ENCODE measurements at regions not wholly inside any gene's neighbourhood (a gene's known extent, or its start where the extent isn't known, plus 50 kb on each side); places are given as distances from the start of the nearest gene placed in this dataset.

DNA sequence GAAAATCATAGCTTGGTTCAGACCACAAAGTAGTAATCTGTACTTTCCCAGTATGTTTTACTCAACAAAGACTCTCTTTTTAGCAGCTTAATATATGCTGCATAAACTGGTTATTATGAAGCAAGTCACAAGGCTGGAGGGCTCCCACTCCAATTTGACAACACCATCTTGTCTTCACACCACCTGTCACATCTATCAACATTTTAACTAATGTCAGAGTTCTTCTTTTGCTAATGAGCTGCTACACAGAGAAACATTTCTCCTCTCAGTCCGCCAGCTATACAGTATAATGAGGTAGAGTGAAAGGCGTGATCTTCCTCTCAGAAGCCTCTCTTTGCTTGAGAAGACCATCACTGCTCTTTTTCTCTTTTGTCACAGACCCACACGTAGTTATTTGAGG, 230.1 kb downstream of the BARHL2 start:
- TF ChIP-seq MAX (IDR thresholded peaks at IDR 0.05; ENCODE audit: low read depth, low read length) (no peak), MYC (IDR thresholded peaks at IDR 0.05; ENCODE audit: low read depth, low read length) (no peak), POLR2A (IDR thresholded peaks at IDR 0.05; ENCODE audit: extremely low read depth, insufficient read length) (no peak)
- TF ChIP-seq, protein P1, sequence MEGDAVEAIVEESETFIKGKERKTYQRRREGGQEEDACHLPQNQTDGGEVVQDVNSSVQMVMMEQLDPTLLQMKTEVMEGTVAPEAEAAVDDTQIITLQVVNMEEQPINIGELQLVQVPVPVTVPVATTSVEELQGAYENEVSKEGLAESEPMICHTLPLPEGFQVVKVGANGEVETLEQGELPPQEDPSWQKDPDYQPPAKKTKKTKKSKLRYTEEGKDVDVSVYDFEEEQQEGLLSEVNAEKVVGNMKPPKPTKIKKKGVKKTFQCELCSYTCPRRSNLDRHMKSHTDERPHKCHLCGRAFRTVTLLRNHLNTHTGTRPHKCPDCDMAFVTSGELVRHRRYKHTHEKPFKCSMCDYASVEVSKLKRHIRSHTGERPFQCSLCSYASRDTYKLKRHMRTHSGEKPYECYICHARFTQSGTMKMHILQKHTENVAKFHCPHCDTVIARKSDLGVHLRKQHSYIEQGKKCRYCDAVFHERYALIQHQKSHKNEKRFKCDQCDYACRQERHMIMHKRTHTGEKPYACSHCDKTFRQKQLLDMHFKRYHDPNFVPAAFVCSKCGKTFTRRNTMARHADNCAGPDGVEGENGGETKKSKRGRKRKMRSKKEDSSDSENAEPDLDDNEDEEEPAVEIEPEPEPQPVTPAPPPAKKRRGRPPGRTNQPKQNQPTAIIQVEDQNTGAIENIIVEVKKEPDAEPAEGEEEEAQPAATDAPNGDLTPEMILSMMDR (IDR thresholded peaks at IDR 0.05; ENCODE audit: low read depth, low read length): no peak
- no peak overlapping the region for H3K4me3 ChIP-seq (ENCODE audit: low read depth, low read length)
- DNase-seq (ENCODE audit: low read depth): no peak

DNA sequence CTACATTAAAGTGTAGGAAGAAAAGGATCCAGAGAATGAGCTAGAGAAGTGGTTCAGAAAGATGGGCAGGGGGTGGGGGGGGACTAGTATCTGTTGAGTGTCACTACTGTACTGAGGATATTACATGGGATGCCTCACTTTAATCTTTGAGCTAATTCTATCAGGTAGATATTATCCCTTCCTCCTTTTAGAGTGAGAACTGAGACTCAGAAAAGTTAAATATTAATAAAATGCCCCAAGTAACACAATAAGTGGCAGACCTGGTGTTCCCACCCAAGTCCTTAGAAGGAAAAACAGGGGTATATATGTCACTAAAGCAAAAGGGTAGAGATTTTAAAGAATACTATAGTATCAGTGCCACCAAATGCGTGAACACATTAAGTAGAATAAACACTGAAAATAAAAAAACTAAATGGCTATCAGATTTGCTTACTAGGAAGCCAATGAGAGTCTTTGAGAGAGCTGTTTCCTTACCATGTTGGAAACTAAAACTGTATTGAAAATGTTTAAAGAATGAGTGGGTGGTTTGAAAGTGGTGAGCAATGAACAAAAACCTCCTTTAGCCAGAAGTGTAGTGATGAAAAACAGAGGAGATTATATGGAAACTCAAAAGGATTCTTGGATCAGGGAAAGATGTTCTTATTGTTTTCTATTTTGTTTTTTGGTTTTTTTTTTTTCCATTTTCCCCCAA, 230.8 kb downstream of the BARHL2 start:
- no peak overlapping the region for H3K4me3 ChIP-seq (ENCODE audit: low read depth, low read length)
- no peak for DNase-seq (ENCODE audit: low read depth)
- TF ChIP-seq MAX (IDR thresholded peaks at IDR 0.05; ENCODE audit: low read depth, low read length) (no peak), POLR2A (IDR thresholded peaks at IDR 0.05; ENCODE audit: extremely low read depth, insufficient read length) (no peak), MYC (IDR thresholded peaks at IDR 0.05; ENCODE audit: low read depth, low read length) (no peak)
- TF ChIP-seq, protein P1 (IDR thresholded peaks at IDR 0.05; ENCODE audit: low read depth, low read length): no peak

GRCh38 chr1:90480271-90480835, 236.7 kb downstream of the BARHL2 start:
- no peak overlapping the region for H3K4me3 ChIP-seq (ENCODE audit: low read depth, low read length)
- TF ChIP-seq, protein P1 (IDR thresholded peaks at IDR 0.05; ENCODE audit: low read depth, low read length): no peak
- TF ChIP-seq POLR2A (IDR thresholded peaks at IDR 0.05; ENCODE audit: extremely low read depth, insufficient read length): no peak
- TF ChIP-seq MAX (IDR thresholded peaks at IDR 0.05; ENCODE audit: low read depth, low read length): no peak
- TF ChIP-seq MYC (IDR thresholded peaks at IDR 0.05; ENCODE audit: low read depth, low read length): no peak
- DNase-seq (ENCODE audit: low read depth): no peak

DNA sequence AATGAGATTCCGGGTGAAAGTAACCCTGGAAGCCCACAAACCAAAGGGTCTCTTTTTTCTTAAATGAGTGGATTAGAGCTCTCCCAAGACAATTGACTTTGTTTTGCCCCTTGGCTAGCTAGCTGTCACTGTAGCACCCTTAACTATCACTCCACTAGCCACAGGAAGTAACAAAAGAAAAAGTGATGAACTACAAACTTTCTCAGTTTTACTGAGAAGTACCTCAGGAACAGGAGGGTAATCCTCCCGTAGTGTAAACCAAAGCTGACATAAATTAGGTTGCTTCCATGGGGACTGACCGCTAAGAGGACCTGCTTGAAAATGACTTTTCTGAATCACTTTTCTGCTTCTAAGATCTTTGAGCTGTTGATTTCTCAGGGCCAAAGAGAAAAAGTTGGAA, 240.1 kb downstream of the BARHL2 start:
- TF ChIP-seq MAX (IDR thresholded peaks at IDR 0.05; ENCODE audit: low read depth, low read length) (no peak), POLR2A (IDR thresholded peaks at IDR 0.05; ENCODE audit: extremely low read depth, insufficient read length) (no peak), MYC (IDR thresholded peaks at IDR 0.05; ENCODE audit: low read depth, low read length) (no peak)
- TF ChIP-seq, protein P1 (IDR thresholded peaks at IDR 0.05; ENCODE audit: low read depth, low read length): no peak
- DNase-seq (ENCODE audit: low read depth): no peak
- no peak overlapping the region for H3K4me3 ChIP-seq (ENCODE audit: low read depth, low read length)

GRCh38 chr1:90476411-90476810, 240.7 kb downstream of the BARHL2 start:
- no peak for TF ChIP-seq MAX (IDR thresholded peaks at IDR 0.05; ENCODE audit: low read depth, low read length)
- TF ChIP-seq MYC (IDR thresholded peaks at IDR 0.05; ENCODE audit: low read depth, low read length): no peak
- no peak for TF ChIP-seq POLR2A (IDR thresholded peaks at IDR 0.05; ENCODE audit: extremely low read depth, insufficient read length)
- TF ChIP-seq, protein P1 (IDR thresholded peaks at IDR 0.05; ENCODE audit: low read depth, low read length): no peak
- no peak for DNase-seq (ENCODE audit: low read depth)
- no peak overlapping the region for H3K4me3 ChIP-seq (ENCODE audit: low read depth, low read length)
